HepG2 (cell line): ENCODE measurements at regions not wholly inside any gene's neighbourhood (a gene's known extent, or its start where the extent isn't known, plus 50 kb on each side); places are given as distances from the start of the nearest gene placed in this dataset.

Experiments
- ATAC-seq: fragments of 200-7000 bp; cut with Tn5 transposase; 3 replicates; pipeline ENCODE4 v1.9.1; 2020; ENCODE audit warnings: mild to moderate bottlenecking, moderate library complexity
- BruUV-seq: library from RNA; stranded (reverse); fragments of 400-500 nt; replicated peaks from 2 replicates; lab custom pipeline; 2021; lab: Mats Ljungman, UMichigan
- CTCF ChIA-PET: fragments of 300-600 bp; formaldehyde crosslinking; extraction: SDS; loops from one replicate; lab custom pipeline; 2021; ENCODE audit warnings: low total read pairs, inconsistent platforms, low intra/inter-chr PET ratio; lab: Yijun Ruan, JAX
- POLR2A ChIA-PET: fragments of 350-600 bp; sonication (Branson Sonifier 250); formaldehyde crosslinking; loops from one replicate; lab custom pipeline; 2020; ENCODE audit warnings: antibody characterized with exemption, inconsistent platforms; lab: Yijun Ruan, JAX
- DNase-seq: peaks from one replicate; pipeline ENCODE4 v3.0.0-alpha.2; 2015; ENCODE audit warnings: low spot score
- FAIRE-seq: peaks from 3 replicates; lab custom pipeline; 2011; peaks lifted over from hg19 to GRCh38; lab: Jason Lieb, UNC
- H2AFZ ChIP-seq: one replicate; pipeline ENCODE4 v1.6.1; 2011; ENCODE audit warnings: low read length, inconsistent platforms
- H3K27ac ChIP-seq: fragments of 300-600 bp; 3 replicates; pipeline ENCODE4 v1.8.0; 2011; ENCODE audit warnings: mixed run types, mild to moderate bottlenecking, mixed read lengths, low read length, inconsistent platforms; ENCODE audit not compliant: insufficient read depth; ENCODE audit errors: extremely low read length
- H3K27me3 ChIP-seq, 2 experiments: fragments of 200-600 bp in 1 of 2; 2 replicates in 1 of 2; 3 replicates in 1 of 2; pipeline versions ENCODE4 v1.6.0 to v1.8.0; 2011; ENCODE audit warnings: low read length in 2 of 2, mild to moderate bottlenecking in 2 of 2, moderate library complexity in 2 of 2, inconsistent platforms in 1 of 2; ENCODE audit not compliant: insufficient read depth in 2 of 2, control insufficient read depth in 1 of 2
- H3K36me3 ChIP-seq, 2 experiments: fragments of 200-600 bp in 1 of 2; replicated peaks in 1 of 2; 2 replicates in 1 of 2; 3 replicates in 1 of 2; pipeline versions ENCODE4 v1.5.1 to v1.8.0; 2011; ENCODE audit warnings: low read length in 2 of 2, inconsistent platforms in 1 of 2; ENCODE audit not compliant: insufficient read depth in 2 of 2, control insufficient read depth in 1 of 2
- H3K4me1 ChIP-seq: 2 replicates; pipeline ENCODE4 v1.5.1; 2012; ENCODE audit warnings: low read length, inconsistent platforms; ENCODE audit not compliant: insufficient read depth
- H3K4me2 ChIP-seq: 2 replicates; pipeline ENCODE4 v1.6.0; 2011; ENCODE audit warnings: low read depth, low read length, inconsistent platforms
- H3K4me3 ChIP-seq, 3 experiments: fragments of 200-600 bp in 1 of 3; sonication (generic), shearing (Covaris generic) in 1 of 3; replicated peaks in 1 of 3; 2 replicates each; pipeline ENCODE4 v1.5.1; 2011 to 2016; ENCODE audit warnings: low read length in 3 of 3, inconsistent platforms in 2 of 3, low read depth in 2 of 3, mild to moderate bottlenecking in 2 of 3, control low read depth in 1 of 3, mixed read lengths in 1 of 3; ENCODE audit not compliant: insufficient read depth in 1 of 3
- H3K79me2 ChIP-seq: one replicate; pipeline ENCODE4 v1.6.1; 2011; ENCODE audit warnings: low read length, inconsistent platforms; ENCODE audit not compliant: insufficient read depth
- H3K9ac ChIP-seq: 2 replicates; pipeline ENCODE4 v1.6.0; 2011; ENCODE audit warnings: mild to moderate bottlenecking, low read depth, low read length, inconsistent platforms; ENCODE audit not compliant: insufficient read depth
- H3K9me3 ChIP-seq: 2 replicates; pipeline ENCODE4 v1.5.1; 2012; ENCODE audit warnings: mild to moderate bottlenecking, low read length
- H4K20me1 ChIP-seq: 2 replicates; pipeline ENCODE4 v1.6.0; 2011; ENCODE audit warnings: inconsistent platforms, mild to moderate bottlenecking, low read length, moderate library complexity; ENCODE audit not compliant: insufficient read depth
- KLF11 ChIP-seq: IDR thresholded peaks from 2 replicates; pipeline ENCODE4 v1.6.1; 2016; ENCODE audit warnings: missing compliant biosample characterization
- MEIS2 ChIP-seq: sonication (generic); formaldehyde crosslinking; IDR thresholded peaks from 2 replicates; pipeline ENCODE4 v1.9.0; 2021; ENCODE audit warnings: mild to moderate bottlenecking, missing genetic modification reagents
- SIN3A ChIP-seq: IDR thresholded peaks from 2 replicates; pipeline ENCODE4 v1.6.1; 2011; ENCODE audit warnings: low read depth, mild to moderate bottlenecking, control low read depth, low read length, borderline replicate concordance
- ZBTB7A ChIP-seq: sonication (generic); formaldehyde crosslinking; IDR thresholded peaks from 2 replicates; pipeline ENCODE4 v1.8.0; 2022; ENCODE audit warnings: mild to moderate bottlenecking, missing genetic modification reagents
- ZNF329 ChIP-seq: sonication (generic); formaldehyde crosslinking; IDR thresholded peaks from 2 replicates; pipeline ENCODE4 v1.9.0; 2021; ENCODE audit warnings: low read depth, mild to moderate bottlenecking, missing genetic modification reagents
- ZNF530 ChIP-seq: sonication (generic); formaldehyde crosslinking; IDR thresholded peaks from 2 replicates; pipeline ENCODE4 v1.5.0; 2020; ENCODE audit warnings: low read depth, mild to moderate bottlenecking, missing genetic modification reagents
- ZNF570 ChIP-seq: sonication (generic); formaldehyde crosslinking; IDR thresholded peaks from 2 replicates; pipeline ENCODE4 v1.4.0; 2020; ENCODE audit warnings: mild to moderate bottlenecking, missing genetic modification reagents, borderline replicate concordance
- WGBS: methylation state at CpG from one replicate; pipeline ENCODE4 v1.1.6; 2017; ENCODE audit warnings: low lambda C conversion rate; 5-methylcytosine and 5-hydroxymethylcytosine counted together
- in situ Hi-C: cut with HindIII; loops from 2 replicates; pipeline ENCODE4 v1.10.0; 2017; ENCODE audit warnings: low pct_unique_long_range_greater_than_20kb; ENCODE audit not compliant: extremely low pct_ligation_motif_present
- intact Hi-C: fragments of 100-400 bp; cut with micrococcal nuclease; formaldehyde crosslinking; loops from one replicate; pipeline ENCODE4 v1.10.0; 2022; ENCODE audit not compliant: unreplicated experiment

GRCh38 chr6:15845492-15845891 is 182.7 kb upstream of the DTNBP1 start (continued):
- TF ChIP-seq SIN3A: no peak
- no peak for TF ChIP-seq ZNF570
- TF ChIP-seq MEIS2 (CRISPR knock-in tag): no peak

GRCh38 chr6:15843764-15844163 is 180.9 kb upstream of the DTNBP1 start:
- BruUV-seq: no TSS peak
- ATAC-seq (no peak), DNase-seq (no peak), FAIRE-seq (no peak)
- POLR2A ChIA-PET: no interaction called here
- Histone ChIP-seq H3K79me2 (no peaks in the 10 kb centered on the region), H3K36me3 (no peaks in the 10 kb centered on the region), H3K9me3 (no peaks in the 10 kb centered on the region), H3K4me1 (no peaks in the 10 kb centered on the region), H3K27me3 (peaks cover 3 to 11% of the 10 kb centered on the region in 2 experiments; a peak in 2 of 5 replicates), H4K20me1 (no peaks in the 10 kb centered on the region), H3K4me2 (no peak overlapping the region), H2AFZ (no peak overlapping the region), H3K9ac (no peak overlapping the region), H3K27ac (no peak overlapping the region), H3K4me3 (no peak overlapping the region)
- CTCF ChIA-PET: no interaction called here
- in situ Hi-C loops (no loop called here), intact Hi-C loops (no loop called here)
- TF ChIP-seq KLF11 (CRISPR knock-in tag) (no peak), ZNF530 (no peak)

- WGBS: 2% methylated on average over 4 of the region's 4 CpGs
- DNase-seq: no peak
- Histone ChIP-seq H3K4me2 (no peak overlapping the region), H3K79me2 (no peaks in the 10 kb centered on the region), H3K36me3 (no peaks in the 10 kb centered on the region), H4K20me1 (no peaks in the 10 kb centered on the region), H3K4me3 (no peak overlapping the region), H3K4me1 (no peaks in the 10 kb centered on the region), H3K27ac (no peak overlapping the region), H2AFZ (no peak overlapping the region), H3K27me3 (peaks cover 3 to 11% of the 10 kb centered on the region in 2 experiments; a peak in 2 of 5 replicates), H3K9me3 (no peaks in the 10 kb centered on the region), H3K9ac (no peak overlapping the region)
- FAIRE-seq: no peak
- no peak for ATAC-seq
- no TSS peak for BruUV-seq
- POLR2A ChIA-PET: no interaction called here
- in situ Hi-C loops: no loop called here
- CTCF ChIA-PET: no interaction called here
- TF ChIP-seq ZNF329 (no peak), ZBTB7A (no peak)
- intact Hi-C loops: no loop called here
These were observed 180.4 kb upstream of the DTNBP1 start for GRCh38 chr6:15843226-15843625.
